ENCODE measurements at regions not wholly inside any gene's neighbourhood (a gene's known extent, or its start where the extent isn't known, plus 50 kb on each side); places are given as distances from the start of the nearest gene placed in this dataset.

- in situ Hi-C loops (cut with MboI; ENCODE audit: low sequenced_read_pairs) = no loop called here
Observed at GRCh38 chr15:93846148-93846547, 385.2 kb upstream of the MCTP2 start.

DNA sequence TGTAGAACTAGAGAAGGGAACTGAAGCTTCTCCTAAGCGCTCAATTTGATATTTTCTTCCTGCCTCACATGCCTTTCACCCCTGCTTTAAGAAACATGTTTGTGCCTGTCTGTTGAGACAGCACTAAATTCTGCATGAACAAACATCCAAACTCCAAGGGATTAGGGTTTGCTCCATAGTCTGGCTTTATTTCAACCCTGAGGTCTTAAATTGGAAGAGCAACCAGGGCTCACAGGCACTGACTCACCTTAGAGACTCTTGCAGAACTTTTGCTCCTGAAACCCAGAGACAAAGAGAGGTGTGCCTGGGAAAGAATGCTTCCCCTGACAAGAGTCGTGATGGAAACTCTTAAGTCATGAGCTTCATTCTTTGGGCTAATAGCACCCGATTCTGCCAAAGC lies 393.9 kb upstream of the MCTP2 start:
- in situ Hi-C loops (cut with MboI; ENCODE audit: low sequenced_read_pairs) = no loop called here

GRCh38 chr15:93835344-93835743 lies 396.0 kb upstream of the MCTP2 start:
- in situ Hi-C loops (cut with MboI; ENCODE audit: low sequenced_read_pairs) = no loop called here

- in situ Hi-C loops (cut with MboI; ENCODE audit: low sequenced_read_pairs) = no loop called here
Observed at GRCh38 chr15:93831641-93832040, 399.7 kb upstream of the MCTP2 start.

GRCh38 chr15:93830221-93831080 lies 400.9 kb upstream of the MCTP2 start:
- in situ Hi-C loops (cut with MboI; ENCODE audit: low sequenced_read_pairs) = no loop called here

- in situ Hi-C loops (cut with MboI; ENCODE audit: low sequenced_read_pairs) = no loop called here
Observed at GRCh38 chr15:93829115-93829870, 402.1 kb upstream of the MCTP2 start.

- in situ Hi-C loops (cut with MboI; ENCODE audit: low sequenced_read_pairs) = no loop called here
Observed at GRCh38 chr15:93826790-93827189, 404.6 kb upstream of the MCTP2 start.

- in situ Hi-C loops (cut with MboI; ENCODE audit: low sequenced_read_pairs) = no loop called here
Observed at GRCh38 chr15:93826293-93826692, 405.1 kb upstream of the MCTP2 start.

- in situ Hi-C loops (cut with MboI; ENCODE audit: low sequenced_read_pairs) = no loop called here
Observed at GRCh38 chr15:93825682-93826081, 405.7 kb upstream of the MCTP2 start.

DNA sequence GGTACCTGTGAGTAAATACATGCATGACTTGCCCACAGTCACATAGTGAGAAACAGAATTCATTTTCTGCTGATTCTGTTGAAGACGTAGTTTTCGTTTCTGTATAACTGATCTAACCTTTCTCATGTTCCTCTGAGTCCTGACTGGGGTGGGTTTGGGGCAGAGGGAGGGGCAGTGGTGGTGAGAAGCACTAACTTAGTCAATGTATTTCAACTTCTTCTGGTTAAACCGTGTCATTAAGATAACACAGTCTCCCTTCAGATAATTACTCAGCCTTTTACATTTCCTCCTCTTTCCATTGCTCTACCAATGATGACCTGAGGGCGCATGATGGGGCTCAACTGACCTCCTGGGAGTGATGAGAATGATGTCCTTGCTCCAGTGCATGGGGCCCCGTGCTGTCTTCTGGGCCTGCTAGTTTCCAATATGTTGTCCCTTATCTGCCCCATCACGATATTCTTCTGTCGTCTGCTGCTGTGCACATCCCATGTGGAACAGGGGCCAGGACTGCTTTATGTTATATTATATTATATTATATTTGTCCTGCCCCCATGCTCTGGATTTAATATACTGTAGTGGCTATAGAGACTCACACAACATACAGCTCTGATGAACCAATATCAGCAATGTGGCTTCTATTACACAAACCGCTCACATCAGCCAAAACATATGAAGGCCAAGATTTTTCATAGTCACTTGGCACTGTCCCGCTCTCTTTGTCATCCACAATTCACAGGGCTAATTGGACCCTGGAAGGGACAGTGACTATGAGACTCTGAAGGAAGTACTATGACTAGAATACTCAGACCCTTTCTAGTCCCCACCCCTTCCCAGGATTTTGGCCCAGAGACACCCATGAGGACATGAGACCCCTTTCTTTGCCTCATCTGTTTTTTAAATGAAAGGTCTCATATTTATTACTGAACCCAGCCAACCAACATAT lies 407.1 kb upstream of the MCTP2 start:
- in situ Hi-C loops (cut with MboI; ENCODE audit: low sequenced_read_pairs) = no loop called here

DNA sequence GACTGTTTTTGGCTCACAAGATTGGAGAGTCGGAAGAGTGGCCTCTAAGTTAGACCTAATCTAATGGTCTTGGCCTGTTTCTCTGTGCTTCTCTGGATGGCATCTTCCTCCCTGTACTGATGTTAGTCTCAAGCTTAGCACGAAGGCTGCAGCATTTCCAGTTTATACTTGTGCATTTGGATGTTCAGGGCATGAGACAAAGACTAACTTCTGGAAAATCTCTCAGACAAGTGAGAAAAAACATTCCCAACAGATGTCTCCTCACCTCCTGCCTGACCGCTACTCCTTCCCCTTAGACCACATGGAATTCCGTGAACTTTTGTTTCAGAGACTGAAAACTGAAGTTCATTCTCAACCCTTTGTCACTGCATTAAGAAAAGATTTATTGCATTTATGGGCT lies 410.8 kb upstream of the MCTP2 start:
- in situ Hi-C loops (cut with MboI; ENCODE audit: low sequenced_read_pairs) = no loop called here

- in situ Hi-C loops (cut with MboI; ENCODE audit: low sequenced_read_pairs) = no loop called here
Observed at GRCh38 chr15:93819826-93820225, 411.5 kb upstream of the MCTP2 start.

DNA sequence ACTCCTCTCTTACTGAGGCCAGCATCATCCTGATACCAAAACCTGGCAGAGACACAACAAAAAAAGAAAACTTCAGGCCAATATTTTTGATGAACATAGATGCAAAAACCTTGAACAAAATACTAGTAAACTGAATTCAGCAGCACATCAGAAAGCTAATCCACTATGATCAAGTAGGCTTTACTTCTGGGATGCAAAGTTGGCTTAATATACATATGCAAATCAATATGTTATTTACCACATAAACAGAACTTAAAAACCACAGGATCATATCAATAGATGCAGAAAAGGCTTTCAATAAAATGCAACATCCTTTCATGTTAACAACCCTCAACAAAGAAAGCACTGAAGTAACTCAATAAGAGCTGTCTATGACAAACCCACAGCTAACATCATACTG lies 414.5 kb upstream of the MCTP2 start:
- in situ Hi-C loops (cut with MboI; ENCODE audit: low sequenced_read_pairs) = no loop called here

- in situ Hi-C loops (cut with MboI; ENCODE audit: low sequenced_read_pairs) = no loop called here
Observed at GRCh38 chr15:93811305-93811704, 420.1 kb upstream of the MCTP2 start.

GRCh38 chr15:93809516-93809915 lies 421.8 kb upstream of the MCTP2 start:
- in situ Hi-C loops (cut with MboI; ENCODE audit: low sequenced_read_pairs) = no loop called here

DNA sequence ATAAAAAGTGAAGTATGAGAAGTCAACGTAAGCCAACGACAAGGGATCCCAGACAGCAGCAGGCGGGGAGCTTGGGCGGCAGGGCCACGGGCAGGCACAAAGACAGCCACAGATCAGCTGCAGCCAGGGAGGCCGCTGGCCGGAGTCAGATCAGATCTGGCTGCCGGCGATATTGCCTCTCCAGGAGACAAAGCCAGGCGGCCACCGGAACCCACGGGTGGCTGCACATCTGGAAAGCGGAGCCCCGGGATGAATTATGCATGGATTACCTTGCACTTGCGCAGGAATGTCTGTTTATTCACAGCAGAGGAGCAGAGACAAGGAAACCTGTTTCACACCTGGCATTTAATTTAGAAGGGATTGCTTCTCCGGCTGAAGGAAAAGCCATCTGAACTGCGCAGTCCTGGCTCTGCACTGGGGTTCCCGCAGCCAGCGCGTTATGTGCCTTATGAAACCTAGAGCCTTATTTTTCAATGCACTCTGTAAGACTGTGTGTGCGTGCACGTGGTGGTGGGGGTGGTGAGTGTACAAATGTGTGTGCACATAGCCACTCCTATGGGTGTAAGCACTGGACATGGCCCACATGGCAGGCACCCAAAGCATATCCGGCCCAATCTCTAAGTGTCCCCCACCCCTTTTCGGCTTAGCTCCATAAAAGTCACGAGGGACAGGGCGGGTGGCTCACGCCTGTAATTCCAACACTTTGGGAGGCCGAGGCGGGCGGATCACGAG lies 427.8 kb upstream of the MCTP2 start:
- in situ Hi-C loops (cut with MboI; ENCODE audit: low sequenced_read_pairs) = no loop called here

DNA sequence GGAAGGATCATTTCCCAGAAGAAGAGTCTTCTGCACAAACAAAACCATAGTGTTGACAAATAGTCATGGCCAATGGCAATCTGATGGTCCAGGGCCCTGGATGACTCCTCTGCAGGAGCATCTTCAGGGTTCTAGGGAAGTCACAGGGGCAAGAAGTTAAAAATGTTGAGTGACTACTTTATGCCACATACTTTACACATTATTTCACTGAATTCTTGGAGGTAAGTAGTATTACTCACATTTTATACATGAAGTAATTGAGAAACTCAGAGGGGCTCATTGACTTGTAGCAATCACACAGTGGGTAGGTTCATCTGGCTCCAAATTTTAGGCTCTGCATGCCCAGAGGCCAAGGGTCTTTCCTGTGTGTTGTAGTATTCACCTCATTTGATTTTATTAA lies 430.2 kb upstream of the MCTP2 start:
- in situ Hi-C loops (cut with MboI; ENCODE audit: low sequenced_read_pairs) = no loop called here

DNA sequence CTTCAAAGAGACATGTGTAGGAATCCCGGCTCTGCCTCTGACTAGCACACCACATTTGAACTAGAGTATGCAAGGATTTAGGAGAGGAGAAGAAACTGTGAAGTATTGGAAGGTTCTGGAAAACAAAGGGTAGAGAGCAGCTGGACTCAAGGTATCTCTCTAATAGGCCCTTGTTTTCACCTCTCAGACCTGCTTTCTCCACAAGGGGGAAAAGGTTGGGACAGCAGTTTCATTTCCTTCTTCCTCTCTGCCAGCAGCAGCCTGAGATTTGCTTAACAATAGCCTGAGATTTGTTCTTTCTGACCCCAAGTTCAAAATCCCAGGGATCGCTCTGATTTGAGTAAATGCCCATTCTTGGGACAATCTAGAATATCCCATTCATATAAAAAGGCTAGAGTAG lies 430.6 kb upstream of the MCTP2 start:
- in situ Hi-C loops (cut with MboI; ENCODE audit: low sequenced_read_pairs) = no loop called here

DNA sequence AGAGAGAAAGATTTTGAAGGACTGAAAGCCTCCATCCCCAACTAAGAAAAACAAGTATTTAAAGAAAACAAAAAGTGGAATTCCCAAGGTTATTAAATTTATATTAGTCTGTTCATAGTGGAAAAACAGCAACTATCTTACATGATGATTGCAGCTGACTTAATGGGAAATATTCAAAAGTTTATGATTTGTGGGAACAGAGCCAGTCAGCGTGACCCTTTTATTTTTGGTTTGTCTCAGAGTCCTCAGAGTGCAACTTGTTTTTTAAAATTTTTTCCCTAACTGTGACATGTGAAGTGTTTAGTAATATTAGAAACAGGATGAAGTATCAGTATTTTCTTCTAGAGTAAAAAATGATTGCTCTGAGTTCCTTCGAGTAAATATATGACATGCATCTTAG lies 441.9 kb upstream of the MCTP2 start:
- in situ Hi-C loops (cut with MboI; ENCODE audit: low sequenced_read_pairs) = no loop called here

GRCh38 chr15:93780073-93780472 lies 451.3 kb upstream of the MCTP2 start:
- in situ Hi-C loops (cut with MboI; ENCODE audit: low sequenced_read_pairs) = no loop called here

DNA sequence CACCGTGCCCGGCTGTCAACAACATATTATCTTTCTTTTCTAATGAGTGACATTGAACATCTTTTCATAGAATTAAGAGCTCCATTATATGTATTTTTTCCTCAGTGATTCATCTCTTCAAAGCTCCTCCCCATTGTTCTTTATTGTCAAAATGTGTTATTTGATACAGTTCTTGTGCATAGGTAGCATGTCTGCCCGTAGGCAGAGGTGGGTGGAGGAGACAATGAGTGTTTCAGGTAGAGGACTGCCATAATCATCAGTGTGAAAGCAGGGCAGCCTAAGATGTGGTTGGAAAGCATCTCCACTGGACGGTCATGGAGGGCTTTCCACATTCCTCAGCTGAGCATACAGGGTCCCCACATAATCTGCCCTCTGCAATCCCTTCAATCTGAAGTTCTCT lies 452.0 kb upstream of the MCTP2 start:
- in situ Hi-C loops (cut with MboI; ENCODE audit: low sequenced_read_pairs) = no loop called here
